ENCODE measurements at regions not wholly inside any gene's neighbourhood (a gene's known extent, or its start where the extent isn't known, plus 50 kb on each side); places are given as distances from the start of the nearest gene placed in this dataset.

GRCh38 chr9:23502004-23502403 is 324.0 kb downstream of the ELAVL2 start:
- no peak overlapping the region for H3K4me3 ChIP-seq
- no peaks in the 10 kb centered on the region for H3K9me3 ChIP-seq
- DNase-seq (ENCODE audit: extremely low spot score in 2 of 2) = no peak
- H3K36me3 ChIP-seq = no peaks in the 10 kb centered on the region
- intact Hi-C loops (cut with DNase I) = no loop called here
- H3K27me3 ChIP-seq = no peaks in the 10 kb centered on the region
- H3K27ac ChIP-seq = no peak overlapping the region
- H3K4me1 ChIP-seq = no peaks in the 10 kb centered on the region
- TF ChIP-seq POLR2AphosphoS5 (IDR thresholded peaks at IDR 0.05; ENCODE audit: insufficient read depth in 1 of 2, low read depth in 1 of 2) (no peak), CTCF (IDR thresholded peaks at IDR 0.05) (no peak), POLR2A (IDR thresholded peaks at IDR 0.05) (no peak)

DNA sequence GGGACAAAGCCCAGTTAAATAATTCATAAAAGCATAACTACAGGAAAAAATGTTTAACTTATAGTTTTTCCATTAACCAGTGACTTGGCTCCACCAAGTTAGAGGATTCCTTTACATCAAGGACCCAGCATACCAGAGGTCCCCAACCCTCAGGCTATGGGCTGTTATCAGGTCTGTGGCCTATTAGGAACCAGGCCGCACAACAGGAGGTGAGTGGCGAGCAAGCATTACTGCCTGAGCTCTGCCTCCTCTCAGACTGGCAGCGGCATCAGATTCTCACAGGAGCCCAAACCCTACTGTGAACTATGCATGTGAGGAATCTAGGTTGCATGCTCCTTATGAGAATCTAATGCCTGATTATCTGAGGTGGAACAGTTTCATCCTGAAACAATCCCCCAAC is 303.1 kb downstream of the ELAVL2 start:
- intact Hi-C loops (cut with DNase I) = no loop called here
- TF ChIP-seq CTCF (IDR thresholded peaks at IDR 0.05) (no peak), POLR2AphosphoS5 (IDR thresholded peaks at IDR 0.05; ENCODE audit: insufficient read depth in 1 of 2, low read depth in 1 of 2) (no peak), POLR2A (IDR thresholded peaks at IDR 0.05) (no peak)
- Histone ChIP-seq H3K4me3 (no peak overlapping the region), H3K4me1 (no peaks in the 10 kb centered on the region), H3K9me3 (no peaks in the 10 kb centered on the region), H3K27ac (no peak overlapping the region), H3K36me3 (no peaks in the 10 kb centered on the region), H3K27me3 (no peaks in the 10 kb centered on the region)
- no peak for DNase-seq (ENCODE audit: extremely low spot score in 2 of 2)

GRCh38 chr9:23524607-23525155 is 301.4 kb downstream of the ELAVL2 start:
- Histone ChIP-seq H3K4me1 (no peaks in the 10 kb centered on the region), H3K27me3 (no peaks in the 10 kb centered on the region), H3K9me3 (no peaks in the 10 kb centered on the region), H3K4me3 (no peak overlapping the region), H3K27ac (no peak overlapping the region), H3K36me3 (no peaks in the 10 kb centered on the region)
- intact Hi-C loops (cut with DNase I) = no loop called here
- TF ChIP-seq CTCF (IDR thresholded peaks at IDR 0.05) (no peak), POLR2AphosphoS5 (IDR thresholded peaks at IDR 0.05; ENCODE audit: insufficient read depth in 1 of 2, low read depth in 1 of 2) (no peak), POLR2A (IDR thresholded peaks at IDR 0.05) (no peak)
- DNase-seq (ENCODE audit: extremely low spot score in 2 of 2) = no peak

GRCh38 chr9:23526806-23527205 is 299.2 kb downstream of the ELAVL2 start:
- DNase-seq (ENCODE audit: extremely low spot score in 2 of 2) = no peak
- no peak for TF ChIP-seq POLR2AphosphoS5 (IDR thresholded peaks at IDR 0.05; ENCODE audit: insufficient read depth in 1 of 2, low read depth in 1 of 2)
- no peak for TF ChIP-seq CTCF (IDR thresholded peaks at IDR 0.05)
- TF ChIP-seq POLR2A (IDR thresholded peaks at IDR 0.05) = no peak
- H3K9me3 ChIP-seq = no peaks in the 10 kb centered on the region
- H3K27me3 ChIP-seq = no peaks in the 10 kb centered on the region
- H3K36me3 ChIP-seq = no peaks in the 10 kb centered on the region
- no peak overlapping the region for H3K4me3 ChIP-seq
- H3K4me1 ChIP-seq = no peaks in the 10 kb centered on the region
- intact Hi-C loops (cut with DNase I) = no loop called here
- H3K27ac ChIP-seq = no peak overlapping the region

GRCh38 chr9:23532282-23532681 is 293.8 kb downstream of the ELAVL2 start:
- intact Hi-C loops (cut with DNase I) = no loop called here
- Histone ChIP-seq H3K36me3 (no peaks in the 10 kb centered on the region), H3K27me3 (no peaks in the 10 kb centered on the region), H3K4me1 (no peaks in the 10 kb centered on the region), H3K4me3 (no peak overlapping the region), H3K9me3 (no peaks in the 10 kb centered on the region), H3K27ac (no peak overlapping the region)
- TF ChIP-seq CTCF (IDR thresholded peaks at IDR 0.05) (no peak), POLR2A (IDR thresholded peaks at IDR 0.05) (no peak), POLR2AphosphoS5 (IDR thresholded peaks at IDR 0.05; ENCODE audit: insufficient read depth in 1 of 2, low read depth in 1 of 2) (no peak)
- no peak for DNase-seq (ENCODE audit: extremely low spot score in 2 of 2)

Measured in vagina (tissue), 2 donors.